ENCODE measurements at regions not wholly inside any gene's neighbourhood (a gene's known extent, or its start where the extent isn't known, plus 50 kb on each side); places are given as distances from the start of the nearest gene placed in this dataset.

GRCh38 chr10:9254353-9254752 lies 1199.9 kb downstream of the GATA3 start:
- no peak for TF ChIP-seq ZBTB7A (IDR thresholded peaks at IDR 0.05; ENCODE audit: low read depth)
- TF ChIP-seq FOXM1 (IDR thresholded peaks at IDR 0.05; ENCODE audit: borderline replicate concordance, low read depth) = no peak
